HG02870 (cell line): ENCODE measurements at regions not wholly inside any gene's neighbourhood (a gene's known extent, or its start where the extent isn't known, plus 50 kb on each side); places are given as distances from the start of the nearest gene placed in this dataset.

Experiments used
- ATAC-seq: cut with Tn5 transposase; IDR thresholded peaks from one replicate; pipeline ENCODE4 v1.9.1; 2021; ENCODE audit warnings: mild to moderate bottlenecking, moderate library complexity; ENCODE audit not compliant: unreplicated experiment

DNA sequence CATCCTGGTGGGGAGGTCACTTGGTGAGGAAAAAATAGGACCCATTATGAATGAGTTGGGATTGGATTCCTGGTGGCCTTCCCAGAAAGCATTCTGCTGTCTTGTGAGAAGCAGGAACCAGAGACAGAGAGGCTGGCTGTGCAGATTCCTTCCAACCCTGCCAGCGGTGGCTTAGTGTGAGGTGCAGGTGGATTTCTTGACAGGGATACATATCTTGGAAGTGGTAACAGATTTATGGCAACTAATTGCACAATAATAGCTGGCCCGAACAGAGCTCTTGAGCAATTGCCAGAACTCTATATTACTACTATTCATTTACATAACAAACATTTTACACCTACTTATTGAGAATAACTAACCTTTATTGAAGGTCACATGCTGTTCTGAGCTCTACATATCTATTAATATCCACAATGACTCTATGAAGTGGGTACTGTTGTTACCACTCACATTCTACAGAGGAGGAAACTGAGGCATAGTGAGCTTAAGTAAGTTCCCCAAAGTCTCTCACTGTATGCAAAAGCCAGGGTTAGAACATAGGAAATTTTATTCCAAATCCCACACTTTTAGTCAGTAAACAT lies 173.9 kb upstream of the SERP2 start:
- ATAC-seq = no peak

DNA sequence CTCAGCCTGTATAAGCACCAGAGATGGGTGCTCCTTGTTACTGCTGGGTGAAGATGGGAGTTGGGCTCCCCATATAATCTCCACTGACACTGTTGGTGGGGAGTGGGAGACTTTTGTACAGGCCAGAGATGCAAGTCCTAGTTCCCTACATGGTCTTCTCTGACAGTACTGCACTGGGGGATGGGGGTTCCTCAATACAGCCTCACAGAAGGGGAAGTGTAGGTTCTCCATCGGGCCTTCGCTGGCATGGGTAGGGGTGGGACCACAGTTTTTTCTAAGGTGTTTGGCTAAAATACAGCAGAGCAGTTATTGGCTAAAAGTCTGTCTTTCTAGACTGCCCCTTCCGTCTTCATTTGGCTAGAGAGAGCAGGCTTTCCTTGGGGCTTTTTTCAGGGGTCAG lies 167.2 kb upstream of the SERP2 start:
- no peak for ATAC-seq

DNA sequence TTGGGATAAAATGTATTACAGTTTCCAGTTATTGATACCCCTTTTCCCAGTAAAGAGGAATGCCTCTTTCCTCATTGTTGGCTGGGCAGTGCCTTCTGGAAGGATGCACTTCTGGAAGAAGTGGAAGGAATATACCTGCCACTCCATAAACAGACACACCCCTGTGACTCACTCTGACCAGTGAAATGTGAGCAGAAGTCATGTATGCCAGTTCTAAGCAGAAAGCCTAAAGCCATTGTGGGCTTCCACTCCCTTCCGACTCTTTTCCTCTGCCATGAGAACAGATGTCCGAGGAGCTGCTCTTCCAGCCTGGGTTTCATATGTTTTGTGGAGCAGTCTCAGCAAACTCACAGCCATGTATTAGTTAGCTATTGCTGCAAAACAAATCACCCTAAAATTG lies 166.1 kb upstream of the SERP2 start:
- no peak for ATAC-seq

DNA sequence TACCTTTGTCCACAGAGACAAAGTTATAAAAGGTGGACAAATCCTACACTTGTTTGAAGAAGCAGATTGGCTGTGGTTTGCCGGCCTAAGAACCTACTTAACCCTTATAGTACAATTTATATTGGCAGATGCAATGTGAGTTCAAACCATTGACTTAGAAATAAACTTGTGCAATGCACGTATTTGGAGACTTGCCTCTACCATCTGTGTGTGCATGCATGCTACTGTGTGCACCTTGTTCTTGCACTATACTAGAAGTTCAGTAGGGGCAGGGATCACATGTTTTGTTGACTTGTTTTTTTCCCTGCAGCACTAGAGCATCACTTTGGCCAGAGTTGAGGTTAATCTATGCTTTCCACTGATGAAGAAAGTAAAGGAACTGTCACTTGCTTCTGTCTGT lies 163.1 kb upstream of the SERP2 start:
- ATAC-seq = no peak

DNA sequence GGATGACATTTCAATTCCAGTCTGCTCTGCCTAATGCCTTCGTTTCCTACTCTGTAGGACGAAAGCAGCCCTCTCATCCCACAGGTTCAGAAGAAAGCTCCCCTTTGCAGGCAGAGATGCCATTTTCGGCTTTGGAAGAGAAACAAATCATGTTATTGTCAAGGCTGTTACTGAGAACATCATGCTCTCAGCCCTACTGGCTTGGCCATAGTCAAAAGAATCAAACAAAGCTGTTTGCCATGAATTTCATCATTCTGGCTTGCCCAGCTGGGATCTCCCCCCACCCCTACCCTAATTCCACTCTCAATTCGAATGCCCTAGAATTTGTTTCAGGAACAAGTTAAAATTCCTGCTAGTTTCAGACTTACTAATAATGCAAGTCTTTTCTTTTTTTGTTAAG lies 162.3 kb upstream of the SERP2 start:
- no peak for ATAC-seq

DNA sequence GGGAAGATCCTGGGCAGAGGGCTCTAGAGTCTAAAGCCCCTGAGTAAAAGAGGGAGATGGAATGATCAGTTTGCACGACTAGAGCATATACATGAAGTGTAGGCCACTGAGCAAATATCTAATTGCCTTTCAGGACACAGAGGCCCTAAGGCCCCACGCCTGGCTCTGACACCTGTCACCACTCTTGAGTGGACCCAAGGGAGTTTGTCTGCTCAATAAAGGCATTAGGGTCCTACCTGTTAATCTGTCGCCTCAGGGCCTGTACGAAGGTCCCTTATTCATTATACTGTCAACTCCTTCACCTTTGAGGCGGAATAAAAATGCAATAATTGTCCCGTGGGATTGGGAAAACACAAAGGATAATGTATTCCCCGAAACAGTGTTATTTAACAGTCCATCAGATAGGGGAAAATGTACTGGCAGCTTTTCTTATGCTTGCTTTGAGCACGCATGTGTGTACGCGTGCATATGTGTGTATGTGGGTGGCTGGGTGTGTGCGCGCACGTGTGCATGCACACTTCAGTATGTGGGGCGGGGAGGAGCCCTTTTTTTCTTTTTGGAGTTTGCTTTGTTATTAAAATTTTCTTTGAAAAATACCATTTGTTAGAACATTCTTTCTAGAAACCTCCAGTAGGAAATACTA lies 161.8 kb upstream of the SERP2 start:
- no peak for ATAC-seq

DNA sequence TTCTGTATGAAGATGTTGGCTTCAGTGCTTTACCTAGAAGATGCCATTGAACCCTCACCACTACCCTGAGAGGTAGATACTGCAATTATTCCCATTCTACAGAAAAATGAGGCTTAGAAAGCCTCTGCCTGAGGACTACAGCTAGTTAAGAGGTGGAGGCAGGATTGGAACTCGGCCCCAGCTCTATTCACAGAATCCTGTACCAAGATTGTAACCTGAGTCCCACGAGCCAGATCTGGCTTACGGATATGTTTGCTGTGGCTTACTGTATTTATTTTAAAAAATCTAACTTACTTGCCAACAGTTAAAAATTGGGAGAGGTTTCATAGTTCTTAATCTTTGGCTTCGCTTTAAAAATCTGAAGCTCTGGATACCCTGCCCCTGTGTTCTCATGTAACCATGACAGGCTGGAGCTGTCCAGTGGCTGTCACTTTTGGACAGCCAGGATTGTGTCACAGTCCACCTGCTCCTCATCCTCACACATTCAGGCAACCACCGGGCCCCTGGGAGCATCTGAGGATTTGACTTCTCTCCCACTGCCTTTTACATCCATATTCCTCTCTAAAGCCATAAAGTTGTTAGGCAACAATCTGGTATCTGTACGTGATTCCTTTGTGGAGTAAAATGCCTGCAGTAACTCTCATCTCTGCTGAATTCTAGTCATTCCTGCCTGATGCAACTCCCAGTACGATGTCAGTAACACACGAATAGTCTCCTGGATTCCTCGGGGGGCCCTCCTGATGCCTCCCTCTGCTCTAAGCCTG lies 160.8 kb upstream of the SERP2 start:
- ATAC-seq = no peak

DNA sequence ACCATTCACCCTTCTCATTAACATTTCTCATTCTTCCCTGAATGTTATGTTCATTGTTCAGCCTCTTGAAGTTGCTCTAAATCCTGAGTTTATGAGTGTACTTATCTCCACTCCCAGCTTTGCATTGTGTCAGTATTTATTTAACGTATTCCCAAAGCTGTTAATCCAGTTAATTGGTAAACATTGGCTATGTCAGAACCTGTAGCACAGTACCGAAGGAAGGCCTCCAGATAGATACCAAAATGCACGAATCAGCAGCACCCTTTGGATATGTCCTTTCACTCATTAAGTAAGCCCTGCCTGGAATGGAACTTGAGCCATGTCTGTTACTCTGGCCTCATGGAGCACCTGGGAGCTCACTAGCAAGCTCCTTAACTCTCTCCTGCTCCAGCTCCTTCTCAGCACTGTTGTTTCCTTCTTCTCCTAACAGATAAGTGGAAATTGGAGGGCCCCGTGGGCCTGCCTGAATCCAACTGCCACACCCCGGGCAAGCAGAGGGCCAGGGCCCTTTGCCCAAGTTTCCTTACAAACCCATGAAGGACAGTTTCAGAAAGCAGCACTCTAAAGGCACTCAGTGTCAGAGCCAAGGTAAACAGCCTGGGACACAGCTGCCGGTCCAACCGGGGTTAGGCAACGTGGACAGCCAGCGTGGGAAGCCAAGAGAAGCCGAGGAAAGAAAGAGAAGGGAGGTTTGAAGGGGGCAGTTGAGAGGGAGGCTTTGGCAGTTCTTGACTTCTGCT lies 155.0 kb upstream of the SERP2 start:
- no peak for ATAC-seq

DNA sequence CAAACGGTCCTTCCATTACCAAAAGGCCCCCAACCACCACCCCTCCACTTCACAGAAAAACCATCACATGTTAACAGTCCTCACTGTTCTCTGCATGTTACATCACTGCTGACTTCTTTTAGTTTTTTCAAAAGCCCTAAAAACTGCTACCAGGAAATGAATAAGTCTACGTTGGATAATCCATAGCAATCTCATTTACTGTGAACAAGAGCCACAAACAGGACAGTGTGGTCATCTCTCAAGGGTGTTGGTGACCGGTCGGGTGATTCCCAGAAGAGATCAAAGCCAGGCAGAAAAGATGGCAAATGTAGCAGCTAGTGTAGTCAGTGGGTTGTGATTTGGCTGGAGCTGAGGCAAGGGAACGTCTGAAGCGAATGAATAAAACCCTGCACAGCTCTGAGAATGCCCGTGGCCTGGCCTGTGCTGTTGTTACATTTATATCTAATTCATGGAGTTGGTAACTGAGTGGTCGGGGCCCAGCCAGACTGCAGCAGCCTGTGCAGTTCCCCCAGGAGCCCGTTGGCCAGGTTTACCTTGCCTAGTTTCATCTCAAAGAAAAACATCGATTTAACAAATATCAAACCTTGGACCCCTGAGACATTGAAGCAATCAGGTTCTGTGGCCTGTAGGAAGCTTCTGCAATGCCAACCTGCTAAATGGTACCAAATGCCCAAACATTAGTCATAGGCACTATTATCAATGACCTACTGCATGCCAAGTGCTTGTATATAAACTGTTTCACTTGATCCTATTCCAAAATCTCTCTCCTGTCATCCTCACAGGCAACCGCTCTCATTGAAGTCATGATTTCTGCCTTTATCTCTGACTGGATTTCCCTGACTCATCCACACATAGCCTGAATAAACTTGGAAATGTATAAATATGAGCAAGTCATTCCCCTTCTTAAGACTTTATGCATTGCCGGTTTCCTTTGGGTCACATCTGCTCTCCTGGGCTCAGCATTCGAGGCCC lies 153.8 kb upstream of the SERP2 start:
- ATAC-seq = no peak

DNA sequence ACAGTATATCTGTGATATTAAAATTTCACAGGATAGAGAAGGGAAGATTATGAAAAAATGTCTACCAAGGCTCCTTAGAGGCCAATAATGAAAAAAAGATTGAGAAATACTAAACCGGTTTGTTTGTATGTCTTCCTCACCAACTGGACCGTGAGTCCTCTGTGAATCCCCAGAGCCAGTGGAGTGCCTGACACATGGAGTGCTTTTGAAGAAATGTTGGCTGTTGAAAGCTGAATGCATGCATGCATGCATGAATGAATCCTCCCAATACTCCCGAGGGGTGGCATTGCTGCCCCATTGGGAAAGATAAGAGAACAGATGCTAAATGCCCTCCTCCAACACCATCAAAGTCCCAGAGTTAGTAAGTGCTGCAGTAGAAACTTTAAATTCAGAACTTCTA lies 152.7 kb upstream of the SERP2 start:
- ATAC-seq = no peak

DNA sequence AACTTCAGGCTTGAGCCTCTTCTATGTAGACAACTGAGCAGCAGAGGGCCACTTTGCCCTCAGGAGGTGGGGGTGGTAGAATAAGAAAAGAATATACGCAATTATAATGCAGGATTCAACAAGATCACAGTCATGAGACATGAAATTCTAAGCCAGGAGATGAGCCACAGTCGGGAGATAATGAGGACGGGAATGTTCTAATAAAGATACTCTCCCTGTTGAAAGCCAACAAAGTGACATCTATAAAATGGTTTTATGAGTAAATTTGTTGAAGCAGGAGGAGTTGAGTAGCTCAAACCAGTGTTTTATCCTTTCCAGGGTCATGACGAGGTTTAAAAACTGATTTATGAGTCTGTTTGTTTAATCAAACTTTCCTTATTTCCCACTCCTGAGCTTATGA lies 152.0 kb upstream of the SERP2 start:
- no peak for ATAC-seq

DNA sequence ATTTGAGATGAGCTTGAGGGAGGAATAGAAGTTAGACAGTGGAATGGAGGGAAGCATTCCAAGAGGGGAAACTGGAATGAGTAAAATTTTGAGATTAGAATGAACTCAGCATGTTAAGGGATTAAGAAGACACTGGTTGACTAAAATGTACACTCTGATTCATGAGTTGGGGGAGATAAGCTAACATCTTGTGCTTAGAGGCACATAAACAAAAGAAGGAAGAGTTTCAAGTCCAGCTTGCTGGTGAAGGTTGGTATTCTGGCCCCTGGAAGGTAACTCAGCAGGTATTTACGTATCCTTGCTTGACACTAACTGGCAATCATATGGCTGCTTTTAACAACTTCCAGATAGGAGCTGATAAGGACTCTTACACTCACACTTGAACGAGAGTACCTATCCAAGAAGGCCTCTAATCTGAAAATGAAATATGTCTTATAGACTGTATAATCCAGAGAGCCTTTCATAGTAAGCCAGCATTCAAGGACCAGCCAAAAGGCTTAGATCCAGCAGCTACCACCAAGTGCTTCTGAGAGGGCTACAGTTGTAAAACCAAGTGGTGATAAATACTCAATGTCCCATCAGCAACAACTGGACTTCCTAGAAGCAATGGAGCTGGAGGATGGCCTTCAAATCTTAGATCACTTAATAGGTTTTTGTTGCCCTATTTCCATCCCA lies 149.7 kb upstream of the SERP2 start:
- ATAC-seq = no peak

DNA sequence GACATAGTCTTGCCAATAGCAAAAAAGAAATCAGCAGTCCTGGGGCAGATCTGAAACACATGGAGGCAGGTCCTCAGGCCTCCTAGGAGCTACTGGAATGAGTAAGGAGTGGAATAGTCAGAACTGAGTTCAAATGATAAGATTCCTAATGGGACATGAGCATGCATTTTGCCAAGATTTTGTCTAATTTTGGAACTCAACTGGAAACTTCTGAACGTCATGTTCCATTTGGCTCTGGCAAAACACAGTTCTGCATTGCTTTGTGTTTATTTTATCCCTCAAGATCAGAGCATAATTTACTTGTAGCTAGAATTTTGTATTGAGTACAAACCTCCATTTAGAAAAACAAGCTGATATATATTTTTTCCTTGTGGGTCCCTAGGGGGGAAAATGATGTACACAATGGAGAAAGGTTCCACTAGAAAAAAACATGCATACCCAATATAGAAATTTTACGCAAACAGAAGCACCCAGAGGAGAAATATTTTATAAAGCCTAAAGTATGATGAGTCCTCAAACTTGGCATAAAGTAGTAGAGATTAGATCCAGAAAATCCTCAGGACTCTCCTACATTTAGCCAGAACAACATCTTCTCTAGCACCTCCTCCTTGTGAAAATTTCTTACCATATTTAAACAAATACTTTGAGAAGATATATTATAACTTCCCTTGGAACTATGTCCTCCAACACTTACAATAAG lies 149.0 kb upstream of the SERP2 start:
- ATAC-seq = no peak

DNA sequence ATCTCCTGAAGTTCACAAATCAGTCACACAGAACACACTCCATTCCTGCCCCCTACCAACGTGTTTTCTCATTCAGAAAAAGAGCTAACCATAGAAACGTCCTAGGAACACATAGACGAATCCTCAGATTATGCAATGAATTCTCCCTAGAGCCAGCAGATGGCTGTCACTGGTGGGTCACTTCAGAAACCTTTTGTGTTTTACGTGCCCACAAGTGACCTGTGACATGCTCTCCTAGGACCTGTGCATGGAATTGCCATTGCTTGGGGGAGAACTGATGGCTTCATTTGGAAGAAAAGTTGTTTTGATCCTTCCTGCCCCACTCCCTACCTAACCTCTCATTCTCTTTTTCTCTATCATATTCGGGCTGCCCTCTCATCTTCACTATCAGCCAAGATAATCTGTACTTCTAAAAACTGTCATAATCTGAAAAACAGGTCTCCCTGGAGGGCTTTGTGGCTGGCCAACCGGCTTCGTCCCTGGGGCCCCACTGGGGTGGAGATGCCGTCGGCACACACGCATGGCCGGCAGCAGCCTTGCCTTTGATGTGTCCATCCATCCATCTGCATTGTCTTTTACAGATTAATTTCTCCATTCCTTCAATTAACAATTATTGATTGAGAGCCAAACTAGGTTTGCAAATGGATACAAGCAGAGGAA lies 144.1 kb upstream of the SERP2 start:
- ATAC-seq = no peak

DNA sequence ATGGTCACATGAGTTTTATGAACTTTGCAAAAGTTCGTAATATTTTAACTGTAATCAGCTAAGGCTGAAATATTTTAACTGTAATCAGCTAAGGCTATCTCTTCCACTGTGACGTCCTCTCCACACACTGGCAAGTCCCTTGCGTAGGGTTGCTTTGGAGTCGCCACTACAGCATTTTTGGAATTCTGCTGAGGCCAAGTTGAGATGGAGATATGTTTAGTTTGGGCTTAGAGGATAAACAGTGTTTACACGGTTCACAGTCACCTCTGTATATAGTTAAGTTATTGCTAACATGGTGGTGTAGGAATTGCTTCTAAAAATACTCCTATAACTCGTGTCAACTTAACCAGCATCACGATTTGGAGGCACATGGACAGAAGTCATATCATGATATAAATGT lies 143.6 kb upstream of the SERP2 start:
- ATAC-seq = no peak

DNA sequence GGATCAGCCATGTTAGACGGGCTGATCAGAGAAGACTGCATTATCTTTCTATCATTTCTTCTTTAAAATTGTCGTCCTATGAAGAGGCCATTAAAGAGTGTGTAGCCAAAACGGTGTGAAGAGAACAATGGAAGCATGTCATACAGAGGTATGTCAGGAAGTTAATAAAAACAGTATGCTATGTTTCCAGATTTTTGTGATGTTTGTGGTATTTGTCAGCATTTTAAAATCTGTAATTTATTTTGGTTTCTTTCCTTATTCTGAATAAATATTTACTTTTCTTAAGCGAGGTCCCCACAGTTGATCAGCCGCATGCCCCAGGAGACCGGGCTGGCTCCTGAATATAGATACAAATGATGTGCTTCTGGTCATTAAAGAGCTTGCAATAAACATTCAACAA lies 142.9 kb upstream of the SERP2 start:
- no peak for ATAC-seq

DNA sequence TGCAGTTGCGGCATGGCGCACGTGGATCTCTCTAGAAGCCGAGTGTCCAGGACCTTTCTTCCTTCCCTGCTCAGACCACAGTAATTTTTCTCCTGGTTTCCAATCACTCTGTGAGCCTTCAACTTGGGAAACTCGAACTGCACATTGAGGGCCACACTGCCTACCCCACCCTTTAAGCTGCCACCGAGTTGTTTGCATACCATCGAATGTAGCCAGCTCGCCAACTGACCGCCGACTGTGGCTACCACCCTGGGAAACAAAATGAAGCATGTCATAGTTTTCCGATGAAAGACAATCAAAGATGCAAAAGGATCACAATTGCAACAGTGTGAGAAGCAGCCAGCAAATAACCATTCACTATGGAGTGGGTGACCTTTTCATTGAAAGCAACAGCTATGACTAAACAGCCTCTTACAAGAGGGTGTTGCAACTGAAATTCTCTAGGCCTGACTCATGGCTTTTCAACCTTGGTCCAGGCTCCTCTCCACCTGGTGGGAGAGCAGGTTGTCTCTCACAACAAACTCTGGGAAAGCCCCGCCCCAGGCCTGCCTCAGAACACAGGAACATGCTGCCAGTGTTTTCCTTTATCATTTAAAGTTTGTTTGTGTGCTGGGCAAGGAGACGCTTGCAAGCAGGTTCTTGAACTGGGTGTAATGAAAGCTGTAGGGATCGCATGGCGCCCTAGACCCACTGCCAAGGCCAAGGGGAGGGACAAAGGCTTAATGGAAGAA lies 141.7 kb upstream of the SERP2 start:
- no peak for ATAC-seq

DNA sequence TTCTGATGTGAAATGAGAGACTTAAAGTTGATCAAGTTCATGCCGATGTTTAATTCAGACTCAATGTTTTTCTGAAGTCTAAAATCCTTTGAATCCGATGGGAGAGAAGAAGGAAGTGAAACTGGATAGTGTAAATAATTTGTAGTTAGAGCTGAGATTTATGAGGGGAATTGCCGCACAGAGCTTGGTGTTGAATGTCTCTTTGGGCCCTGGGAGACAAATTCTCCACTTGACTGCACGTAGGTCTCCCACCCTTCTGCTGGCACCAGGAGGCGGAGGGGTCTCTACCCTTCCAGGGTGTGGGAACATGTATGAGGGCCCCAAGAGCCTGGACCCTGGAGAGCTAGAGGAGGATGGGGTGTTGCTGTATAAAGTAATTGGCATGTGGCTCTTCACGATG lies 140.8 kb upstream of the SERP2 start:
- no peak for ATAC-seq
